ENCODE measurements at regions not wholly inside any gene's neighbourhood (a gene's known extent, or its start where the extent isn't known, plus 50 kb on each side); places are given as distances from the start of the nearest gene placed in this dataset.

DNA sequence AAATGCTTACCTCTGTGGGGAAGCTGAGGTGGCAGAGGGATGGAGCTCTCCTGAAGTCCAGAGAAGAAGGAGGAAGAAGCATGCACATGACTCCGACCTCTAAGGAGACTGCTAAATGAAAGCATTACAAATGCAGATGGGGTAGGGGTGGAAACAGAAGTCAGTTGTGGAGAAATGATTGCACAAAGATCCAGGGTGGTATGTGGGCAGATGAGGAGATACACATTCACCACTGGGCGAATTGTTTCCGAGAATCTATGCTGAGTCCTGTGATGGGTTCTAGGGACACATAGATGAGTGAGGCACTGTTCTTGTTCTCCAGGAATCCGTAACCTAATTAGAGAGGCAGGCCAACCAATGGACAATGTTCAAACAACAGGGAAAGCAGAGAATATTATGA is 188.9 kb upstream of the ZBED5 start:
- H3K27ac ChIP-seq, result no peak overlapping the region
- H3K4me2 ChIP-seq (ENCODE audit: low read length), result no peak overlapping the region
- no peak overlapping the region for H3K9ac ChIP-seq
- TF ChIP-seq, protein P1, sequence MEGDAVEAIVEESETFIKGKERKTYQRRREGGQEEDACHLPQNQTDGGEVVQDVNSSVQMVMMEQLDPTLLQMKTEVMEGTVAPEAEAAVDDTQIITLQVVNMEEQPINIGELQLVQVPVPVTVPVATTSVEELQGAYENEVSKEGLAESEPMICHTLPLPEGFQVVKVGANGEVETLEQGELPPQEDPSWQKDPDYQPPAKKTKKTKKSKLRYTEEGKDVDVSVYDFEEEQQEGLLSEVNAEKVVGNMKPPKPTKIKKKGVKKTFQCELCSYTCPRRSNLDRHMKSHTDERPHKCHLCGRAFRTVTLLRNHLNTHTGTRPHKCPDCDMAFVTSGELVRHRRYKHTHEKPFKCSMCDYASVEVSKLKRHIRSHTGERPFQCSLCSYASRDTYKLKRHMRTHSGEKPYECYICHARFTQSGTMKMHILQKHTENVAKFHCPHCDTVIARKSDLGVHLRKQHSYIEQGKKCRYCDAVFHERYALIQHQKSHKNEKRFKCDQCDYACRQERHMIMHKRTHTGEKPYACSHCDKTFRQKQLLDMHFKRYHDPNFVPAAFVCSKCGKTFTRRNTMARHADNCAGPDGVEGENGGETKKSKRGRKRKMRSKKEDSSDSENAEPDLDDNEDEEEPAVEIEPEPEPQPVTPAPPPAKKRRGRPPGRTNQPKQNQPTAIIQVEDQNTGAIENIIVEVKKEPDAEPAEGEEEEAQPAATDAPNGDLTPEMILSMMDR (IDR thresholded peaks at IDR 0.05), result no peak
- H3K4me3 ChIP-seq (ENCODE audit: low read depth, low read length), result no peak overlapping the region
- no peak overlapping the region for H2AFZ ChIP-seq
- no peaks in the 10 kb centered on the region for H3K9me3 ChIP-seq (ENCODE audit: control insufficient read depth, low read length)
- H3K4me1 ChIP-seq, result no peaks in the 10 kb centered on the region
- no peaks in the 10 kb centered on the region for H3K79me2 ChIP-seq
- no peaks in the 10 kb centered on the region for H3K36me3 ChIP-seq (ENCODE audit: control insufficient read depth, insufficient read depth, low read length)
- H3K27me3 ChIP-seq (ENCODE audit: control insufficient read depth, insufficient read depth, low read length), result no peaks in the 10 kb centered on the region

DNA sequence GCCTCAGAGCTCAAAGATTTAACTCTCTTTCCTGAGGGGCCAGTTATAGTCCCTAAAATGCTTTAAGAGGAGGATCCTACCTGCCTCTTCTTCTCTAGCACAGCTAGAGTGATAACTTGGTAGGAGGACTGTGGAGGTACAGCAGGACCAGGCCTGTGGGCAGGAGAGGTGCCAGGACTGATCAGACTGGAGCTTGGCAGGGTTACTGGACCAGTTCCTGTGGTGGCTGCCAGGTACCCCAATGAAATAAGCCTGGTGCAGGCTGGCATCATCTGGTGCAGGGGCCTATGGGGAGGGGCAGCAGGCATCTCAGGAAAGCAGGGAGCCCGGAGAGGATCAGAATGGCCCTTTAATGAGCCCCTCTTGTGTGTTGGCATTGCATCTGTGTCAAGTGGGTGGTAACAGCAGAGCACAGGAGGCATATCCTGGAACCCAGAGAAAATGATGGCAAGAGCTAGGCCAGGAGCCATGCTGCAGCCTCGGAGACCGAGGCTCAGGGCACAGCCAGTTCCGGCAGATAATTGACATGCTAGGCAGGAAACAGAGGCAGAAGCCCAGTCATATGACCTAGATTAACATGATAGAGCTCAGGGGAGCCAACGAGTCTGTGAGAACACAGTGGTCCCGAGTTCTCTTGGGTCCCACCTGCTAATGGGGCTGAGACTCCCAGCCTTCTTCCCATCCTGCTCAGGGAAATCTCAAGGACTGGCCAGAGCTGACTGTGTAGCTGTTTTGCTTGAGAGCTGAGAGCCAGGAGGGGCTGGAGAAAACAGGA is 187.5 kb upstream of the ZBED5 start:
- TF ChIP-seq, protein P1 (IDR thresholded peaks at IDR 0.05), result no peak
- Histone ChIP-seq H3K79me2 (no peaks in the 10 kb centered on the region), H3K27ac (no peak overlapping the region), H2AFZ (no peak overlapping the region), H3K4me1 (no peaks in the 10 kb centered on the region), H3K4me3 (ENCODE audit: low read depth, low read length) (no peak overlapping the region), H3K9me3 (ENCODE audit: control insufficient read depth, low read length) (no peaks in the 10 kb centered on the region), H3K9ac (no peak overlapping the region), H3K36me3 (ENCODE audit: control insufficient read depth, insufficient read depth, low read length) (no peaks in the 10 kb centered on the region), H3K4me2 (ENCODE audit: low read length) (no peak overlapping the region), H3K27me3 (ENCODE audit: control insufficient read depth, insufficient read depth, low read length) (no peaks in the 10 kb centered on the region)

DNA sequence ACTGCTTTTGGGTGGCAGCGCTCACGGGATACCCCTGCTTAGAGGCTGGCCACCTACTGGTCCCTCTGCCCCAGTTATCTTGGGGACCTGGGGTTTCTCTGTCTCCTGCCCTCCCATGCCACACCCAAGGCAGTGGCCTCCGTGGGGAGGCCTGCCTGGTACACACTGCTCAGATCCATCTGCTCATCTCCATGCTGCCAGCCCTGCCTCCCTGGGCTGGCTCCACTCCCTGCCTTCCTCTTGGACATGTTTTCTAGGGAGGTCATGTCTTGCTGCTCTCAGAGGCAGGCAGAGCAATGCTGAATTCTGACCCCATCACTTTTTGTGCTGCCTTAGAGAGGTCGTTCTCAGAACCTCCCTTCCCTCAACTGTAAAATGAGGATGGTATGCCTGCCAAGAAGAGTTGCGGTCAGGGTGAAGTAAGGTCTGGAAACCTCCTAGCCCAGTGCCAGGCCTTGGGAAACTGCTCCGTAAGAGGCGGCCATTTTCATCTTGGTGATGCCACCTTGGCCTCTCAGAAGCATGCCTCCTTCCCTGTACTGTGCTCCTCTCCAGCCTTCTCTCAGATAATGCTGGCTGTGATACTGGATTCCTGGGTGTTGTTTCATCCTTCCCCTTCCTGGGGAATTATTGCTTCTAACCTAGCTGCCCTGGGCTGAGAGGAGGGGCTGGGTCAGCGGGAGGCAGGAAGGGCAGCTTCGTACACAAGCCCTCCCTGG is 186.4 kb upstream of the ZBED5 start:
- TF ChIP-seq, protein P1 (IDR thresholded peaks at IDR 0.05), result no peak
- Histone ChIP-seq H3K4me3 (ENCODE audit: low read depth, low read length) (no peak overlapping the region), H2AFZ (no peak overlapping the region), H3K27ac (no peak overlapping the region), H3K36me3 (ENCODE audit: control insufficient read depth, insufficient read depth, low read length) (no peaks in the 10 kb centered on the region), H3K4me2 (ENCODE audit: low read length) (no peak overlapping the region), H3K9ac (no peak overlapping the region), H3K9me3 (ENCODE audit: control insufficient read depth, low read length) (no peaks in the 10 kb centered on the region), H3K4me1 (peaks cover 6% of the 10 kb centered on the region), H3K79me2 (no peaks in the 10 kb centered on the region), H3K27me3 (ENCODE audit: control insufficient read depth, insufficient read depth, low read length) (no peaks in the 10 kb centered on the region)

DNA sequence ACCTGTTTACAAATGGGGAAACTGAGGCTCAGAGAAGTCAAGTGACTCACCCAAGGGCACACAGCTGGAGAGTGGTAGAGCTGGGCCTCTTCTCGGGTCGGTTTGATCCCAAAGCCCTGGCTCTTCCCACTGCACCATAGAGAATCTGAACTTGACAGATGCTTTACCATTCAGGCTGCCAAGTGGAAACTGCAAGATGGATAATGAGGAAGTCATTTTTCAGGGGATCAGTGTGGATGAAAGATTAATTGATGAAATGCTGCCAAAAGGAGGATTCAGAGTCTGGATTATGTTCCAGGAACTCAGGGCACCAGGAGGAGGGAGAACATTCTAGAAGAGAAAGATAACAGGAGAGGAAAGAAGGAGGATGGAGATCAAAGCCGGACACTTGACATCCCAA is 185.9 kb upstream of the ZBED5 start:
- H2AFZ ChIP-seq, result no peak overlapping the region
- H3K27me3 ChIP-seq (ENCODE audit: control insufficient read depth, insufficient read depth, low read length), result no peaks in the 10 kb centered on the region
- no peaks in the 10 kb centered on the region for H3K9me3 ChIP-seq (ENCODE audit: control insufficient read depth, low read length)
- H3K79me2 ChIP-seq, result no peaks in the 10 kb centered on the region
- TF ChIP-seq, protein P1 (IDR thresholded peaks at IDR 0.05), result no peak
- H3K4me3 ChIP-seq (ENCODE audit: low read depth, low read length), result no peak overlapping the region
- H3K4me1 ChIP-seq, result peaks cover 9% of the 10 kb centered on the region
- no peak overlapping the region for H3K4me2 ChIP-seq (ENCODE audit: low read length)
- H3K36me3 ChIP-seq (ENCODE audit: control insufficient read depth, insufficient read depth, low read length), result no peaks in the 10 kb centered on the region
- no peak overlapping the region for H3K9ac ChIP-seq
- no peak overlapping the region for H3K27ac ChIP-seq
